Ovary (tissue), 3 donors: ENCODE measurements at regions not wholly inside any gene's neighbourhood (a gene's known extent, or its start where the extent isn't known, plus 50 kb on each side); places are given as distances from the start of the nearest gene placed in this dataset.

ENCODE experiments used
- CTCF ChIP-seq, 3 donors: fragments of 450-650 bp in 2 of 3; fragments of 200-600 bp in 1 of 3; IDR thresholded peaks; one replicate each; pipeline versions ENCODE4 v1.5.1 to v1.8.0; 2016 to 2022; ENCODE audit warnings: antibody characterized with exemption in 3 of 3, mild to moderate bottlenecking in 1 of 3
- POLR2A ChIP-seq: fragments of 450-650 bp; IDR thresholded peaks from one replicate; pipeline ENCODE4 v1.6.1; 2017; ENCODE audit warnings: antibody characterized with exemption, mild to moderate bottlenecking, moderate library complexity
- donor health status: DM: no; HTN: no; CAD: no.

GRCh38 chr2:212733273-212733672, 194.7 kb upstream of the ERBB4 start:
- TF ChIP-seq CTCF (IDR thresholded peaks at IDR 0.05), result no peak
- no peak for TF ChIP-seq POLR2A
